Stimulated activated CD4-positive, alpha-beta T cell treated with anti-CD3 and anti-CD28 coated beads, Interleukin-1b, Interleukin-23, amount 100 ng/mL, for 4 hours (primary cell): ENCODE measurements at regions not wholly inside any gene's neighbourhood (a gene's known extent, or its start where the extent isn't known, plus 50 kb on each side); places are given as distances from the start of the nearest gene placed in this dataset.

Experiments
- DNase-seq, 2 donors: peaks; one replicate each; pipeline ENCODE4 v3.0.0-alpha.2; 2020; ENCODE audit warnings: low read depth in 2 of 2

DNA sequence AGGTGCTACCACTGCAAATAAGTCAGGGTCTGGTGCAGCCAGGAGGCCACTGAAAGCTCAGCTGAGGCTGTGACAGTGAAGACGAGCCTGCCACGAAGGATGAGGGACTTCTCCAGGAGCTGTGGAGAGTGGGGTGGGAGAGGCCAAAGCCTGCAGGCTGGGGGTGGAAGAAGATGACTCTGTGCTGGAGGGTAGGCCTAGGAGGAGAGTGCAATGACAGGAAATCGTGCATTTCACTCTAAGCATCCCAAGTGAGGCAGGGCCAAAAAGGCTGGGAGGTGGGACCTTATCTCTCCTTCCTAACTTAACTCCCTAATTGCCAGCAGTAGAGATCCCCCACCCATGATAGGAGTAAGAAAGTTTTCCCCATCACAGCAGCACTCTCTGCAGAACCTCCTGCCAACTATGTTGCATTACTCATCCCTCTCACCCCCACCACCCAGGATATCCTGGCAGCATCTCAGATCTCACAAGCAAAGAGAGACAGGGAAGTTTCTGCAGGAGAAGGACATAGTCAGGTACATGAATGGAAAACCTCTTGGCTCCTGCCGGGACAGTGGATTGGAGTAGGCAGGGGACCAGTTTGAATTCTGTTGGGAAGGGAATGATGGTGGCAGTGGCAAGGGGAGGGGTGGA lies 466.2 kb downstream of the CDH26 start:
- no peak for DNase-seq

- no peak for DNase-seq
These were observed 469.3 kb downstream of the CDH26 start for GRCh38 chr20:60427516-60427915.

- no peak for DNase-seq
These were observed 470.4 kb downstream of the CDH26 start for GRCh38 chr20:60428651-60429050.

DNA sequence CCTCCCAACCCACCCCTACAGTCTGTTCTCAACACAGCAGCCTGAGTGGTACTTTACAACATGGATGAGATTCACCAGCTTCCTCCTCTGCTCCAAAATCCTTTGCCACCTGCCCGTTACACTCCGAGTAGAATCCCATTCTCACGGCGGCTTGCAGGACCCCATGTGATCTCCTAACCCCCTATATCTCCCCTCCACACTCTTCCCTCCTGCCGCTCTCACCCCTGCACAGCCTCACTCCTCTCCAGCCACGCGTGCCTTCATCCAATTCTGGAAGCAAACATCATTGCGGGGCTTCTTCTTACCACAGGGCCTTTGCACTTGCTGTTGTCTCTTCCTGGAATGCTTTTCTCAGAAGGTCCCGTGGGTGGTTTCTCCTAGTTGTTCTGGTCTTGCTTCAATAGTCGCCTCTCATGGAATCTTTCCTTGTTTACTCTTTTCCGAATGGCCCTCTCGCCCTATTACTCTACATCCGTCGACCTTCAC lies 472.3 kb downstream of the CDH26 start:
- no peak for DNase-seq

- DNase-seq = no peak
These were observed 473.1 kb downstream of the CDH26 start for GRCh38 chr20:60431349-60431748.

- no peak for DNase-seq
These were observed 479.2 kb downstream of the CDH26 start for GRCh38 chr20:60437418-60437817.

DNA sequence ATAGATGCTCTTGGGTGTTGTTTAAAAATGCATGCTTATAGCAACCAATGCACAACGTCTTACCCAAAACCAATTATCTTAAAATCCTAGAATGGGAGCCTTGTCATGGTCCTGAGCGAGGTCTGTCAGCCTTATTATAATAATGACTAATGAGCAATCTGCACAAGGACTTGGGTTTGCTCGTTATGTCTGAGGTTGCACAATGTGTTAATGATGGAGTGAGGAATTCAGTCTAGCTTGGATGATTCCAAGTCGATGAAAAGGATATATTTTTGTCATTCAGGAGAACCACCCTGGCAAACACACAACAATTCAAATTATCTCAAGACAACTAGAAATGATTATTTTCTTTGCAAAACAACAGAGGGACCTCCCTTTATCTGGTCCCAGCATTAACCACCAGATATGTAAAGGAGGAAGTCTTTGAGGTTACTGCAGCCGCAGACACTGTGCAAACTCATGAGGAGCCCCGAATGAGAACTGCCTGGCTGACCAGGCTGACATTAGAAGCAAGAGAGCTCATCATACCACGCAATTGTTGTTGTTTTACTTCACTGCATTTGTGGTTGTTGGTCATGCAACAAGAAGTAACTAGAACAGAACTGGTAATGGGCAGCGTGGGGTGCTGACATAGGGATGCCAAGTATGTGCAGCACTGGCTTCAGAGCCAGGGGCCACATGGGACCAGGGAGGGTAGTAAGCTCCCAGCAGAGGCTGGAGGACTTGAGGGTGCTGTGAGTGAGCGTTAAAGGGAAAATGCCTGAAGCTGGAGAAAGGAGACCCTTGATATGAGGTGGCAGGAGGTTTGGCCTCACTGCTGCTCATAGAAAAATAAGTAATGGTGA lies 488.3 kb downstream of the CDH26 start:
- DNase-seq = no peak

DNA sequence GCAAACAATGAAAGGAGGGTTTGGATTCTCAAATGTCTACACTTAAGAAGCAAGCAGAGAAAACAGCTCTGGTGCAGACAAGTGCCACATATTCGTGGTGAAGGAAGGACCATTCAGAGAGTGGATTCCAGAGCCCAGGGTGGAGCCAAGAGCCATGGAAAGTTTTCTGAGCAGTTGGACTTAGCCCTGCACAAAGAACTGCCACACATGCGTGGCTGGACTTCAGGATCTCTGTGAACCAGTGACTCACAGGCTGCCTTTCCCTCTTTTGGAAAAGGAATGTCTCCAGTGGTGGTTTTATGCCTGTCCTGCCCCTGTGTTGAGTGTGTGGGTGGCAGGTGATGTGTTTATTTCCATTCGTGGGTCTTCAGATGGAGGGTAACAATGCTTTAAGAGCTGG lies 489.5 kb downstream of the CDH26 start:
- no peak for DNase-seq

GRCh38 chr20:60453388-60454246 lies 495.4 kb downstream of the CDH26 start:
- no peak for DNase-seq

GRCh38 chr20:60454491-60454890 lies 496.3 kb downstream of the CDH26 start:
- DNase-seq = no peak

DNA sequence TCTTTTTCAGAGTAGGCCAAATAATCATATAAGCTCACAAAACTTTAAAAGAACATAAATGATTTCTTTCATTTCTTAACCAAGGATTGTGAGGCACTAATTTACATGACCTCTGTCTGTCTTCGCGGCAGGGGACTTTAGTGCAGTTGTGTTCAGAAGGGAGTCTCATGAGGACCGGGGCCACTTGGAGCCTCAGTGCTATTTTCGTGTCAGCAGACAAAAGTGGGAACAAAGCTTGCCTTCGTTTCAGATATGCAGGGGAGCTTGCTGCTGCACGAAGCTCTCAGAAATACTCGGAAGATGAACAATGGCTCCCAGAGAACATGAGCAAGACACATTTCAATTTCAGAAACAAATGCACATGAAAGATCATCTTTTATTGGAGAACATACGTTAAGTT lies 497.0 kb downstream of the CDH26 start:
- DNase-seq = no peak

DNA sequence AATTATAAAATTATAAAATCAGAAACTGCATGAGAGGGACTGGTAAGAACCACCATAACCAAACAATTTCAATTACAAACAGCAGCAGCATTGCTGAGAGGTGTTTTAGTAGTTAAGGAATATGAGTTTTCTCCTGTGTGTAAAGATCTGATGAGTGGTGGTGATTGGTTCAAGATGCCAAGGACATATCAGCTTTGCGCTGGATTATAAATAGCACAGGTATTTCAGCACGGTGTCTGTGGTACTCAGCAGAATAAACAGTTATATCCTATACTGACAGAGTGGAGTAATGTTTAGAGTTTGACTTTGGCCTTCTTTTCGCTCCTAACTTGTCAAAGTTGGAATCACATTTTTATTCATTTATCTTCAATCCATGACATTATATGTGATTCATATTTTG lies 501.0 kb downstream of the CDH26 start:
- no peak for DNase-seq

DNA sequence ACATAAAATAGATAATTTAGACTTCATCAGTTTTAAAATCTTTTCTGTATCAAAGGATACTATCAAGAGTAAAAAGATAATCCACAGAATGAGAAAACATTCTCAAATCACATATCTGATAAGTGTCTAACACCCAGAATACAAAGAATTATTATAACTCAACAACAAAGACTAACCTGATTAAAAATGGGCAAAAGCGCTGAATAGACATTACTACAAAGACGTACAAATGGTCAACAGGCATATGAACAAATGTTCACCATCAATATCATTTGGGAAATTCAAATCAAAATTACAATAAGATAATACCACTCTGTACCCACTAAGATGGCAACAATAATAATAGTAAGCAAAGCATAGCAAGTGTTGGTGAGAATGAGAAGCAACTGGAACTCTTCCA lies 503.8 kb downstream of the CDH26 start:
- DNase-seq = no peak

DNA sequence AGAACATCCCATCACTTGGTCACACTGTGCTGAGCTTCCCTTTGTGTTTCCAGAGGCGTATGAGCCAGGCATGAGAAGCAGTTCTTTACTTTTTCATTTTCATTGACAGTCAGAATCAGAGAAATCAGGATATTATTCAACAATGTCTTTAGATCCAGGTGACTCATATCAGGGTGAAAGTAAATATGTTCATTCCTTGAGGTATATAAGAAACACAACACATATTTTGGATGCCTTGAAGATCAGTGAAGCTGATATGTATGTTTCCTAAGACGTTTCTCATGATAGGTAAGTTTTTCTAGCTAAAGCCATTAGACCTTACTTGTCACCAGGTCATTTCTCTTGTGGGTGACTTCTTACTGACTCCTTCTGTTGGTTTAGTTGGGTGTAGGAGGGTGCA lies 505.6 kb downstream of the CDH26 start:
- DNase-seq = no peak

DNA sequence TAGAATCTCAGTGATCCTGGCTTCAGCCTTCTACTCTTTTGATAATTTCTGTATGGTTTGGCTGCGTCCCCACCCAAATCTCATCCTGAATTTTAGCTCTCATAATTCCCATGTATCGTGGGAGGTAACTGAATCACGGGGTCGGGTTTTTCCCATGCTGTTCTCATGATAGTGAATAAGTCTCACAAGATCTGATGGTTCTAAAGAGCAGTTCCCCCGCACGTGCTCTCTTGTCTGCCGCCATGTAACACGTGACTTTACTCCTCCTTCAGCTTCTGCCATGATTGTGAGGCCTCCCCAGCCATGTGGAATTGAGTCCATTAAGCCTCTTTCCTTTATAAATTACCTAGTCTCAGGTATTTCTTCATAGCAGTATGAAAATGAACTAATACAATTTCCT lies 507.2 kb downstream of the CDH26 start:
- no peak for DNase-seq

- no peak for DNase-seq
These were observed 507.9 kb downstream of the CDH26 start for GRCh38 chr20:60465993-60466686.

- DNase-seq = no peak
These were observed 508.4 kb downstream of the CDH26 start for GRCh38 chr20:60466687-60467022.

GRCh38 chr20:60467078-60467477 lies 508.9 kb downstream of the CDH26 start:
- no peak for DNase-seq

- DNase-seq = no peak
These were observed 509.5 kb downstream of the CDH26 start for GRCh38 chr20:60467771-60468170.

GRCh38 chr20:60469829-60470228 lies 511.6 kb downstream of the CDH26 start:
- DNase-seq = no peak

- DNase-seq = no peak
These were observed 512.1 kb downstream of the CDH26 start for GRCh38 chr20:60470366-60470765.

- no peak for DNase-seq
These were observed 515.0 kb downstream of the CDH26 start for GRCh38 chr20:60473211-60473610.
